Natural killer cell treated with Interleukin-12 subunit alpha and Interleukin-12 subunit beta and Interleukin-15 and Interleukin-18, amount 100 ng/mL, for 72 hours (primary cell): ENCODE measurements at regions not wholly inside any gene's neighbourhood (a gene's known extent, or its start where the extent isn't known, plus 50 kb on each side); places are given as distances from the start of the nearest gene placed in this dataset.

Experiments used
- ATAC-seq, 2 donors: fragments of 150-1000 bp; cut with Tn5 transposase in 1 of 2; sonication (Bioruptor Pico), chemical (Tn5 transposase) in 1 of 2; 2 replicates each; pipeline ENCODE4 v1.10.0; 2021
- DNase-seq: peaks from one replicate; pipeline ENCODE4 v3.0.0; 2022; ENCODE audit warnings: low spot score
- H3K27ac Mint-ChIP-seq, 2 donors: 1 replicate in 1 of 2; 2 replicates in 1 of 2; pipeline ENCODE4 v1.8.0; 2022; ENCODE audit warnings: mixed read lengths in 2 of 2, mild to moderate bottlenecking in 1 of 2, moderate library complexity in 1 of 2
- H3K27me3 Mint-ChIP-seq, 2 donors: 1 replicate in 1 of 2; 2 replicates in 1 of 2; pipeline ENCODE4 v1.8.0; 2022; ENCODE audit warnings: mixed read lengths in 2 of 2
- H3K36me3 Mint-ChIP-seq: one replicate; pipeline ENCODE4 v1.8.0; 2022; ENCODE audit warnings: mixed read lengths
- H3K4me1 Mint-ChIP-seq, 2 donors: 1 replicate in 1 of 2; 2 replicates in 1 of 2; pipeline ENCODE4 v1.8.0; 2022; ENCODE audit warnings: low read depth in 2 of 2, mixed read lengths in 2 of 2, mild to moderate bottlenecking in 1 of 2
- H3K4me3 Mint-ChIP-seq: one replicate; pipeline ENCODE4 v1.8.0; 2022; ENCODE audit warnings: mixed read lengths
- H3K9me3 Mint-ChIP-seq: 2 replicates; pipeline ENCODE4 v1.8.0; 2022; ENCODE audit warnings: mixed read lengths

DNA sequence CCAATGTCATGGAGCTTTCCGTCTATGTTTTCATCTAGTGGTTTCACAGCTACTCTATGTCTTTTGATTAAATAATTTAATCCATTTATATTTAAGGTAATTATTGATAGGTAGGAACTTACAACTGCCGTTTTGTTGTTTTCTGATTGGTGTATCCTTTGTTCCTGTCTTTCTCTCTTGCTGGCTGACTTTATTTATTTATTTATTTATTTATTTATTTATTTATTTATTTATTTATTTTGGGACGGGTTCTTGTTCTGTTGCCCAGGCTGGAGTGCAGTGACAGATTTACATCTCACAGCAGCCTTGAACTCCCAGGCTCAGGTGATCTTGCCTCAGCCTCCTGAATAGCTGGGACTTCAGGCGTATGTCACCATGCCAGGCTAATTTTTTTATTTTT, 299.2 kb upstream of the COL8A1 start:
- no peaks in the 10 kb centered on the region for H3K4me1 Mint-ChIP-seq
- no peaks in the 10 kb centered on the region for H3K27me3 Mint-ChIP-seq
- ATAC-seq (no peak), DNase-seq (no peak)
- no peak overlapping the region for H3K27ac Mint-ChIP-seq
- no peak overlapping the region for H3K4me3 Mint-ChIP-seq
- H3K9me3 Mint-ChIP-seq: no peaks in the 10 kb centered on the region
- H3K36me3 Mint-ChIP-seq: no peaks in the 10 kb centered on the region

DNA sequence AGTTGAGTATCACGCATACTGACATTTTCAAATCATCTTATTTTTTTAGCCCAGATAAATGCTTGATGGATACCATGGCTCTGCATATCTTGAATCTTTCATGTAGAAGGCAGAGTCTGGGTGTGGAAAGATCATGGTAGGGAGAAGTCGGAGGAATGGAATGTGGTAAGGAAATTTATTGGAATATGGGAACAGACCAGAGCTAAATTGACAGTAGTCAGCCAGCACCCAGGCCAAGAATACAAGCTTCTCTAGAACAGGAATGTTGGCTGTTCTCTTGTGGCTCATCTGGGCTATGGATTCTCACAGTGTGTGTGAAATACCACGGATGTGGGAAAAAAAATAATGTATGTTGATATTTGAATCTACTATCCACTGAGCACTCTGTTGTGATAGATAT, 305.7 kb upstream of the COL8A1 start:
- no peaks in the 10 kb centered on the region for H3K36me3 Mint-ChIP-seq
- peaks cover 7% of the 10 kb centered on the region for H3K9me3 Mint-ChIP-seq
- DNase-seq (no peak), ATAC-seq (no peak)
- no peaks in the 10 kb centered on the region for H3K4me1 Mint-ChIP-seq
- H3K27me3 Mint-ChIP-seq: no peaks in the 10 kb centered on the region
- no peak overlapping the region for H3K27ac Mint-ChIP-seq
- H3K4me3 Mint-ChIP-seq: no peak overlapping the region

DNA sequence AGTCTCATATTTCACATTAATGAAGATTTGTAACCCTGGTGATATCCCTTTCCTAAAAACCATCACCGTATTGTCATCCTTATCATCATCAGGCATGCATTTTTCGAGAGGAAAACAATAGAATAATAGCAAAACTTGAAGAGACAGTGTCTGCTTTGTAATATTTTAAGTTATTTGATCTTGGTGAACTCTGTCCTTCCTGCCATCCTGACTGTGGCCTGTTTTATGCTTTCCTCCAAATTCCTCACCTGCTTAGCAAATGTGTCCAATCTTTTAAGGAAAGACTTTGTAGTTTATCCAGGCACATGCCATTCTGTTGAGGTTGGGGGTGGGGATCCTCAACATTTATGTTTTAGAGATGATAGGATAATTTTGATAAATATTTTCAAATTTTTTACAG, 306.1 kb upstream of the COL8A1 start:
- Mint-ChIP-seq H3K36me3 (no peaks in the 10 kb centered on the region), H3K27ac (no peak overlapping the region), H3K9me3 (peaks cover 7% of the 10 kb centered on the region), H3K4me3 (no peak overlapping the region), H3K4me1 (no peaks in the 10 kb centered on the region), H3K27me3 (no peaks in the 10 kb centered on the region)
- DNase-seq (no peak), ATAC-seq (no peak)

DNA sequence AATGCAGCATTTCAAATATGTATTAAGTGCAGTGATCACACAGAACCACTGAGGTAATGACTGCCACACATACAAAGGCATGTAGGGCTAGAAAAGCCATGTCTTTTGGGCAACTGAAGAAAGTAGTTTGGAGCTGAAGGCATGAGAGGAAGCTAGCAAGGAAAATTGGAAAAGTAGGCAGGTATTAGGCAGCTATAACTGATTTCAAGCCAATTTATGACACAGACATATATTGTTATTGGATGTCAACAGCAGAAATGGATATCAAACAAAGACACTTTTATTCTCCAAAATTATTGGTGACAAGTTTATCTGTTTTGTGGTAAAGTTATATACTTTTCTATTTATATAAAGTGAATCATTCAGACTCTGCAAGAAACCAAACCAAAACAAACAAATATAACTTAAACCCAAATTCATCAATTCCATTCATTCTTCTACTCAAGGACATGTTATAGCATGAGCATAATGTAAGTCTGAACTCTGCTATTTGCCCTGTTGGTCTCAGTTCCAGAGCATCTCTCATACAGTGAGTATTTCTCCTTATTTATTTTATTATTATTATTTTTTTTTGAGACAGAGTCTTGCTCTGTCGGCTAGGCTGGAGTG, 307.4 kb upstream of the COL8A1 start:
- Mint-ChIP-seq H3K27me3 (no peaks in the 10 kb centered on the region), H3K27ac (no peak overlapping the region)

DNA sequence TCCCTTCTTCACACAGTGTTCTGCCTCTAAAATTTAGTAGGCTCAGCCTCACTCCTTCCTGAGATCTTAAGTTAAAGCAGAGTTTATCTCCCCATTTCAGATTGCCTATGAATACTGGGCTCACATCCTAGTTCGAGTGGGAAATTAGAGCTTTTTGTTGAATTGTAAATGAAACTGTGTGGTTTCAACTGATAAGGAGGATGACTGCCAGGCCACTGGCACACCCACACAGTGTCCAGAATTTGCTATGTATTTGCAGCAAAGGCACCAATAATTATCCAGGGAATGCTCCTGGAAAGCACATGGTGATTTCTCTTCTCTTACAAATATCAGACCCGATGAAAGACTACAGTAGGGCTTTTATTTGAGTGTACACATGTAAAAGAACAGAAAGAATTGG, 308.1 kb upstream of the COL8A1 start:
- no peak overlapping the region for H3K4me3 Mint-ChIP-seq
- no peaks in the 10 kb centered on the region for H3K27me3 Mint-ChIP-seq
- H3K36me3 Mint-ChIP-seq: no peaks in the 10 kb centered on the region
- peaks cover 10% of the 10 kb centered on the region for H3K9me3 Mint-ChIP-seq
- no peak for DNase-seq
- no peak overlapping the region for H3K27ac Mint-ChIP-seq
- no peak for ATAC-seq
- no peaks in the 10 kb centered on the region for H3K4me1 Mint-ChIP-seq

More for the DNA sequence above, 307.4 kb upstream of the COL8A1 start:
- DNase-seq: no peak
- no peaks in the 10 kb centered on the region for H3K4me1 Mint-ChIP-seq
- no peak for ATAC-seq
- H3K4me3 Mint-ChIP-seq: no peak overlapping the region
- H3K36me3 Mint-ChIP-seq: no peaks in the 10 kb centered on the region
- H3K9me3 Mint-ChIP-seq: peaks cover 7% of the 10 kb centered on the region

DNA sequence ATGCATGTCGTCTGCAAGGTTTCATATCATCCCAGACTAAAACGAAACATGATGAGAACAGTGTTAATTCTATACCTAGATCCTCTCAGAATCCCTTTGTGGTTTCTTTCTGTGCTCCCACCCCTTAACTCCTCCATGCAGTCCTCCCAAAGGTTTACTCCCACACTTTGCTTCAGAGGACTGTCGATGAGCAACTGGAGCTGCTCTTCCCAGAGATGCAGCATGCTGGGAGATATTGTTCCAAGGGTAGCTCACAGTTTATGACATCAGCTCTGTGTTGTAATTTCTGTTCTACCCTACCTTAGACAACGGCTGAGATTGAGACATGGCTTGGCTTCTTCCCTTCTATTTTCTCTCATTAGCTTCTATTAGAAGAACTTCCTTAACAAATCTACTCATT, 313.0 kb upstream of the COL8A1 start:
- Mint-ChIP-seq H3K27ac (no peak overlapping the region), H3K36me3 (no peaks in the 10 kb centered on the region), H3K4me1 (no peaks in the 10 kb centered on the region), H3K9me3 (peaks cover 3% of the 10 kb centered on the region), H3K4me3 (no peak overlapping the region), H3K27me3 (no peaks in the 10 kb centered on the region)
- no peak for DNase-seq
- ATAC-seq: no peak

DNA sequence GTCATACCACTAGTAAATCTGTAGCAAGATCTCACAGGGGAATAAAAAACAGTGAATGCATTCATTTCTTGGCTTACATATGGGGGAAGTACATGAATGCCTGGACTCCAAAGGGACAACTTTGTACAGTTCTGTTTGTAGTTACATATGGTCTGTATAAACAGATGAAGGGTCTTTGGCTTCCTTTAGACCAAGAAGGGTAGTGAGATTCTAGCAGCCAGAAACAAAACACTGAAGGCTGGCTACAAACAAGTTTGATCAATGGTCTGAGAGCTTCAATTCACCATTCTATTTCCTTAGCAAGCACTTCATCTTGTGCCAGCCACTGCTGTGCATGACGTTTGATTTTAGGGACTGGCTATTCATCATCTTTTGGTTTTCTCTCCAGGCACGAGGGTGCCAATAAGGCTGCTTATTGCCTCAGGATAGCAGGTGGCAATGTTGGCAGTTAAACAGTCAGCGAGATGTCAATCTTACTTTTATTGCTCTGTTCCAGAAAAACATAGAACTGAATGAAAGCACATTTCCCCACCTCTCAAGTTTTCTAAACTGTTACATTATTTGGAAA, 313.7 kb upstream of the COL8A1 start:
- Mint-ChIP-seq H3K4me1 (no peaks in the 10 kb centered on the region), H3K9me3 (peaks cover 3% of the 10 kb centered on the region), H3K27ac (no peak overlapping the region), H3K27me3 (no peaks in the 10 kb centered on the region), H3K4me3 (no peak overlapping the region), H3K36me3 (no peaks in the 10 kb centered on the region)
- no peak for DNase-seq
- no peak for ATAC-seq

DNA sequence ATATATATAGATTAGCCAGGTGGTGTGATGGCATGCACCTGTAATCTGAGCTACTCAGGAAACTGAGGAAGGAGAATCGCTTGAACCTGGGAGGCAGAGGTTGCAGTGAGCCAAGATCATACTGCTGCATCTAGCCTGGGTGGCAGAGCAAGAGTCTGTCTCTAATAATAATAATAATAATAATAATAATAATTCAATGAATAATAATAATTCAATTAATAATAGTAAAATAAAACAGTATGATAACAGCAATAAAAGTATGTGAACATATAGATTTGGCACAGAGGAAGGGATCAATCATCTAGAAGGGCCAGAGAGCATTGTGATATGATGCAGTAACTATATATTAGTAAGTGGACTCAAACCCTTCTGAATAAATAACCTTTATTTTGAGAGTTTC, 314.5 kb upstream of the COL8A1 start:
- DNase-seq: no peak
- no peak overlapping the region for H3K4me3 Mint-ChIP-seq
- ATAC-seq: no peak
- H3K9me3 Mint-ChIP-seq: peaks cover 7% of the 10 kb centered on the region
- H3K27ac Mint-ChIP-seq: no peak overlapping the region
- H3K27me3 Mint-ChIP-seq: no peaks in the 10 kb centered on the region
- no peaks in the 10 kb centered on the region for H3K36me3 Mint-ChIP-seq
- H3K4me1 Mint-ChIP-seq: no peaks in the 10 kb centered on the region

DNA sequence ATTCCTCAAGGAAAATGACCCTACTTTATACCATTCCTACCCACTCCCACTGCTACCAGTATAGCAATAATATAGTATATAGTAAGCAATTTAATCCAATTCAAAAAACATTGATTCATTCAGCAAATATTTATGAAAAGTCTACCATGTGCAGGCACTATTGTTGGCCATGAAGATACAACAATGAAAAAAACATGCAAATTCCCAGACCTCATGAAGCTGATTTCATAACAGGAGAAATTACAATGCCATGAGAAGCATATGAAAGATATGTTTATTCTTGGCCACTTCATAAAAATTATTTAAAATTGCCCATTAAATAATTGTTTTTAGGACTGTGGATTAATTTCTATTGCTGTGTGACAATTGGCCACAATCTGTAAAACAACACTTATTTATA, 315.8 kb upstream of the COL8A1 start:
- H3K27me3 Mint-ChIP-seq: no peaks in the 10 kb centered on the region
- DNase-seq (no peak), ATAC-seq (no peak)
- H3K4me3 Mint-ChIP-seq: no peak overlapping the region
- H3K9me3 Mint-ChIP-seq: peaks cover 7% of the 10 kb centered on the region
- H3K4me1 Mint-ChIP-seq: no peaks in the 10 kb centered on the region
- no peaks in the 10 kb centered on the region for H3K36me3 Mint-ChIP-seq
- no peak overlapping the region for H3K27ac Mint-ChIP-seq

DNA sequence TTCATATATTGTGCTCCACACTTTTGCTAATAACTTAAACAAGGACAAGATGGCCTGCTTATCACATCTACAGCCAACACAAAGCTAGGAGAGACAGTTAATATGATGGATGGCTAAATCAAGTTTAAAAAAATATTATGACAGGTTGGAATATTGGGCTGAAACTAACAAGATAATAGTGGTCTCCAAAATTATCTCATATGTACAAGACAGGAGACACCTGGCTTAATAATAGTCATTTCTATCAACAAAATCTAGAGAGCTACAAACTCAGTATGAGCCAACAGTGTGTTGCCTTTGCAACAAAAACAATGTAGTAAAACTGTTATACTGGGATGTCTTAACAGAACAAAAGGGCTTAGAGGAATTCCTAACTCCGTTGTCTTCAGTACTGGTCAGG, 317.1 kb upstream of the COL8A1 start:
- Mint-ChIP-seq H3K27me3 (no peaks in the 10 kb centered on the region), H3K4me3 (no peak overlapping the region), H3K27ac (no peak overlapping the region), H3K4me1 (no peaks in the 10 kb centered on the region), H3K36me3 (no peaks in the 10 kb centered on the region), H3K9me3 (peaks cover 7% of the 10 kb centered on the region)
- ATAC-seq (no peak), DNase-seq (no peak)

DNA sequence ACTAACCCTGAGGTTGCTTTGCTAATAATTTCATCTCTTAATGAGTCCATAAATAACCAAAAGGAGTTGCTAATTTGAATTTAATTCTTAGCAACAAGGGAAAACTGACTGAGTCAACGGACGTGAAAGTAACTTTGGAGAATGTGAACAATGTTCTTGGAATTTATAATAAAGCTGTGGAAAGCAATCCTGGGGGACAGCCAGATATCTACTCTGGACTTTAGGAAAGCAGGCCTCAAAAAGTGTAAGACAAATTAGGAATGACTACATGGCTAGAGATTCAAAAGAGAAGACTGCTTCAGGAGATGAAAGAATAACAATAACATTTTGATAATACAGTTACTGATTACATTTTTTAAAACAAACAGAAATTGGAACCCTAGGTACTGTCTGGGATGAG, 318.4 kb upstream of the COL8A1 start:
- no peaks in the 10 kb centered on the region for H3K4me1 Mint-ChIP-seq
- no peak overlapping the region for H3K27ac Mint-ChIP-seq
- H3K9me3 Mint-ChIP-seq: peaks cover 6% of the 10 kb centered on the region
- H3K4me3 Mint-ChIP-seq: no peak overlapping the region
- DNase-seq (no peak), ATAC-seq (no peak)
- no peaks in the 10 kb centered on the region for H3K36me3 Mint-ChIP-seq
- H3K27me3 Mint-ChIP-seq: no peaks in the 10 kb centered on the region

DNA sequence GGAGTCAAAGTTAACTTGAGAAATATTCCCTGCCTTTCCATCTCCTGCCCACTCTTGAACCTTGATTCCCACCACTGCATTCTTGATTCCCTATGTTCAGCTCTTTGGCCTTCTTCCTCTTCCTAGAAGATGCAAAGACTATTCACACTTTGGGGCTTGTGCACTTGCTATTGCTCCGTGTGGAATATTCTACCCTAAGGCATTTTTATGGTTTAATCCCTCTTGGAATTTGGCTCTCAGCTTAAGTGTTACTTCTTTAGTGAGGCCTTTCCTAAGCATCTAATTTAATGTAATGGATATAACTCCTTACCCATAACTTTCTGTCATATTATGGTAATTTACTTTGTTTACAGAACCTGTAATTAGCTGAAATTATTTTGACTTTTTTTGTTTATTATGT, 318.9 kb upstream of the COL8A1 start:
- H3K36me3 Mint-ChIP-seq: no peaks in the 10 kb centered on the region
- H3K4me1 Mint-ChIP-seq: no peaks in the 10 kb centered on the region
- H3K9me3 Mint-ChIP-seq: peaks cover 6% of the 10 kb centered on the region
- no peak overlapping the region for H3K4me3 Mint-ChIP-seq
- ATAC-seq (no peak), DNase-seq (no peak)
- H3K27ac Mint-ChIP-seq: no peak overlapping the region
- no peaks in the 10 kb centered on the region for H3K27me3 Mint-ChIP-seq

DNA sequence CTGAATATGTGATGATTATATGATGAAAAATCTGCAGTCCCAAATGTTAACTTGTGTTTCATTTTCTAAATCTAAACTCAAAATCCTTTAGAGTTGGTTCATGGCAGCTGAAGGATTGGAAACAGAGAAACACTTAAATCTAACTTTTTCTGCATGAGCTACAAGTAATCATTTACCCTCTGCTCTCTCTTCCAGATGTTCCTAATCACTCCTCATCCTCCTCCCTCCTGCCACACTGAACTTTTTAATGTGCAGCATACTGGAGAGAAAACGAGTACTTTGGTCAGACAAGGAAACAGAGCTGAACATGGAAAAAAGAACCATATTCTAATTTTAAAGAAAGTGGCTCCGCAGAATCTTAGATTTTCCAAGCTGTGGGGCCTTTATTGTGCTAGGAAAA, 321.2 kb upstream of the COL8A1 start:
- Mint-ChIP-seq H3K4me1 (no peaks in the 10 kb centered on the region), H3K27me3 (no peaks in the 10 kb centered on the region), H3K27ac (no peak overlapping the region), H3K36me3 (no peaks in the 10 kb centered on the region), H3K9me3 (peaks cover 6% of the 10 kb centered on the region), H3K4me3 (no peak overlapping the region)
- ATAC-seq (no peak), DNase-seq (no peak)

DNA sequence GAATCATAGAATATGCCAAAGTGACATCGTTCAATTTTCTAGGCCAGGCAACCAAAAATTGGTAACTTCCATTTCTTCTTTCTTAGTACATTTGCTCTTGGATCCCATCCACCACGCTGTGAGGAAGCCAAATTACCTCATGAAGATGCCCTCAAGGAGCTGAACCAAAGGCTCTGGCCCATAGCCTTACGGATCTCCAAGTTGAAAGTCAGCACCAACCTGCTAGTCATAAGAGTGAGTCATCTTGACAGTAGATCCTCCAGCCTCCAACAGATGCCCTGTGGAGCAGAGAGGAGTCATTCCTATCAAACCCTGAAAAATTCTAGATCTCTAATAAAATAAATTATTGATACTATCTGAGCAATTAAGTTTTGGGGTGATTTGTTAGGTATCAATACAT, 322.5 kb upstream of the COL8A1 start:
- H3K36me3 Mint-ChIP-seq: no peaks in the 10 kb centered on the region
- no peak overlapping the region for H3K4me3 Mint-ChIP-seq
- no peak overlapping the region for H3K27ac Mint-ChIP-seq
- no peaks in the 10 kb centered on the region for H3K4me1 Mint-ChIP-seq
- peaks cover 13% of the 10 kb centered on the region for H3K9me3 Mint-ChIP-seq
- DNase-seq (no peak), ATAC-seq (no peak)
- no peaks in the 10 kb centered on the region for H3K27me3 Mint-ChIP-seq

DNA sequence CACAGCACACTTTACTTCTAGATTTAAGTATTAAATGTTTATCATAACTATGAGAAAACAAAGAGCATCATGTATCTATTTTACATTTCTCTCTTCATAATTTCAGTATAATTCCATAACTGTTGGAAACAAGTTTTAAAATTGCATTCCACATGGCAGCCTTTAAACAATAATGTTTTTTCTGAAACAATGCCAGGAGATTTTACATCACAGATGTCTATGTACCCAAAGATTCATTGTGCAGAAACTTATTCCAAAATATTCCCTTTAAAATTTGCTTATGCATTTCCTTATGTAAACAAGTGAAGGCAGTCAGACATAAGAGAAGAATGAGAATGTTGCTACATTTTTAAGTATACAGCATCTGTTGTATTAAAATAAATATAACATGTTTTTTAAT, 324.9 kb upstream of the COL8A1 start:
- ATAC-seq (no peak), DNase-seq (no peak)
- Mint-ChIP-seq H3K27ac (no peak overlapping the region), H3K4me3 (no peak overlapping the region), H3K27me3 (no peaks in the 10 kb centered on the region), H3K36me3 (peaks cover 9% of the 10 kb centered on the region), H3K9me3 (peaks cover 21% of the 10 kb centered on the region), H3K4me1 (no peaks in the 10 kb centered on the region)
